ENCODE measurements at regions not wholly inside any gene's neighbourhood (a gene's known extent, or its start where the extent isn't known, plus 50 kb on each side); places are given as distances from the start of the nearest gene placed in this dataset.

DNA sequence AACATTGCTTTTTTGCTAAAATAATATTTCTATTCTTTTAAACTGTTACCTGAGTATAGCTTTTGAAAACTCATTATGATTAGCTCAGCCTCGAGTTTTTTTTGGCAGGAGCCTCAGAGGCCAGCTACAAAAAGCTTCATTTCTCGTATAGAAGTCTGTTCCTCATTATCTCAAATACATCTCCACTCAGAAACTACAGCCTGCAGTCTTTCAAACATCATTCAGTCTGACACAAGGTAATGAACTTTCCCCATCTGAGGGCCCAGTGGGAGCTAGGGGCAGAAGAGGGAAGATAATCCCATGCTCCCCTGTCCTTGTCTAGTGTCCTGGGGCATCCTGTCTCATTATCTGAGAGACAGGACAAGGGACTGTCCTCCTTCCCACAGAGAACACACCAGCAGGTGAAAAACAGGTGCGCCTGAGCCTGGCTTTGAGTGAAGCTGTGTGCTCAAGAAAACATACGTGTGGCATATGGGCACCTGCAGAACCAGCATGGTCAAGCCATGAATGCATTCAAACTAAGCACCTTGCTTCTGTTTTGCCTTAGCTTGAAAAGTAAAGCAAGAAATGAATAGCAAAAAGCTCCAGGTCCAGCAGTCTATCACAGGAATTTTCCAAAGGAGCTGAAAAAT is 247.5 kb downstream of the MREG start:
- no peak for DNase-seq

DNA sequence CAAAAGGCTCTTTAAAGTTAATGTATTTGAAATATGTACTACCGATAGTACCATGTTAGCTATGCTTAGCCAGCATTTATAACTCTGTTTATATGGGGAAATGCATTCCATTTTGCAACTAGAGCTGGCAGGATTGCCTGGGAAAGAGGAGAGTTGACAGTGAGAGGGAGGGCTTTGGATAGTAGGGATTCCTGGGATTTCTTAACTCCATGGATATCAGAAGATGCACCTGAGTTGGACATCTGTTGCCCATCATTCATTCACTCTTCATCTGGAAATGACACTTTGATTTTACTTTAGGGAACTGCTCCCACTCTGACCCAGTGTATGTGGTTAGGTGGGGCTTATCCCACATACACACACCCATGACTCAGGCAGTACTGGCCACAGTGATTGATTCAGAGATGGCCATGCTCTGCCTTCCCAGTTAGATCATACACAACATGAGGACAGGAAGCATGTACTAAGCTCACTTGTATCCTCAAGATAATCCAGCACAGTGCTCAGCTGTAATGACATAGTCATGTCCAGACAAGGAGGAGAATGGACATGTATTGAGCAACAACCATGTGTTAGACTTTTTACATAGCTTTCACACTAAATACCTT is 248.8 kb downstream of the MREG start:
- DNase-seq: no peak

DNA sequence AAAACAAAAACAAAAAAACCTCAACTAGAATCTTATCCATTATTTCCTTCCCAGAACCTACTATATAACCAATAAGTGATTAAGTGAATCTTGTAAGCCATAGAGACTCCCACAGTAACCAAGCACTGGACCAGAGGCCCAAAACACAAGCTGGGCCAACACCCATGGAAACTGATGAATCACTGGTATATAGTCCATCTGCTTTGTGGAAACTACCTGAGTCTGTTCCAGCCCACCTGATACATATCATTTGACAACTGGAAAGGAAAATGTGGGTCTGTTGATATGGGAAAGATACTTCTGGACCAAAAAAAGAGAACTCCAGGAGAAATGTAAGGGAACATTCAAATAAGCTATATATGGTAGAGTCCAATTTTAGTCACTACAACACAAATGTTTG is 252.8 kb downstream of the MREG start:
- no peak for DNase-seq

DNA sequence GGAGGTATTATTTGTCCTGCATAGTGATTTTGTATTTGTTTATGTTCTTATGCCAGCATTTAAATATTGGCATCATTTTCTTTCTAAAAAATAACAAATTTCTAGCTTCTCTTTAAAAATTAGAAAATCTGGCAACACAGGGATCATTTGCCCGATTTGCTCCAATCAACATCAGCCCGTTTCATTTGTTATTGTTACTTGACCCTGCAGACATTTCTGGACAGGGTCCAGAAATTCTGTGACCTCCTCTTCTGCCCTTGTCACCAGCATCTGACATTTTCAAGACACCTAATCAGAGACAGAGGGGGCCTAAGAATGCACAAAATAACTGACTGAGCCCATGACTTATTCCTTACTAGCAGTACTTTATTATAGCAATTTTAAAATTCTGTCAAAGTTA is 253.3 kb downstream of the MREG start:
- no peak for DNase-seq

DNA sequence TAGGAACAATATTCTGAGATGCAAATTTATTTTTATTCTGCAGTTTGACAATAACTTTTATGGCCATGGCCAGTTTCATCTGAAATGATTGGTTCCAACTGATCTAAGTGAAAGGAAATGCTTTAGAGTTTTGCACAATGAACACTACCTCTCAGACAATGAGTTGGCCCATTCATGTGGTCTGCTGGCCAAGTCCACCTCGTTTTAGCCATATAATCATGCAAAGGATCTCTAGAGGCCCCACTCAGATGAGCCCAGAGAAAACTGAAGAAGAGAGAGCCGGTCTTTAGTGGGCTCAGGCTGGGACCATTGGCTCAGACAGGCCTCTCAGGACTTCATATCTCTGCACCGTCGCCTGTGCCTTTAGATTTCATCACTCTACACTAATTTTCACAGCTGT is 254.7 kb downstream of the MREG start:
- DNase-seq: no peak

DNA sequence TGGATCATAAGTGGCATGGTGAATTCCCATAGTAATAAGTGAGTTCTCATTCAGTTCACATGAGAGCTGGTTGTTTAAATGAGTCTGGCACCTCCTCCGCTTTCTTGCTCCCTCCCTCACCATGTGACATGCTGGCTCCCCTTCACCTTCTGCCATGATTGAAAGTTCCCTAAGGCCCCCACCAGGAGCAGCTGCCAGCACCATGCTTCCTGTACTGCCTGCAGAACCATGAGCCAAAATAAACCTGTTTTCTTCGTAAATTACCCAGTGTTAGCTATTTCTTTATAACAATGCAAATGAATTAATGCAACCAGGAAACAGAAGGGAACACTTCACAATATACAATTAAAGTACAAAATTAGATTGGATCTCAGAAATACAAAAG is 257.0 kb downstream of the MREG start:
- no peak for DNase-seq

DNA sequence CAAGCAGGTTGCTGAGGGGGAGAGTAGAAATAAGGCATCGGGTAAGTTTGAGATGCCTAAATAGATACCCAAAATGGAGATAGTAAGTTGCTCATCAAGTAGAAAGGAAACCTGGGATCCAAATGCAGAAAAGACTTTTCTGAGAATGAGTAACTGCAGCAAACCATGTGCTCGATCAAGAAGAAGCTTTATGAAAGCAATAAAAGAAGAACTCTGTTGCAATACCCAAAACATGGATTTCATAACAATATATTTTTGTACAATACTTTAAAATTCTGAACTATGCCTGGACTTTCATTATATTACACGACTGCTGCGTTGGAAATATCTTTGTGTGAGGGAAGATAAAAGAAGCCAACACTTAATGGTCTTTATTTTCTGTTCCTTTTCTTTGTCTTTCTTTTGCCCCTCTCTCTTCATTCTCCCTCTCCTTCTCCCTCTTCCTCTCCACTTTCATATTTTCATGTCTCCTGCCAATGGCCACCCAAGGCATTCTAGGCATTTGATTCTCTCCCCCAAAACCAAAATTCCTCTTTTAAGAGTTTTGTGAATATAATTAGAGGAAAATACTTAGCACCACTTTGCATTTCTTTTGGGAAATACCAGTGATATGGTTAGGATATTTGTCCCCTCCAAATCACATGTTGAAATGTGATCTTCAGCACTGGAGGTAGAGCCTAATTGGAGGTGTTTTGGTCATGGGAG is 257.6 kb downstream of the MREG start:
- DNase-seq: no peak

DNA sequence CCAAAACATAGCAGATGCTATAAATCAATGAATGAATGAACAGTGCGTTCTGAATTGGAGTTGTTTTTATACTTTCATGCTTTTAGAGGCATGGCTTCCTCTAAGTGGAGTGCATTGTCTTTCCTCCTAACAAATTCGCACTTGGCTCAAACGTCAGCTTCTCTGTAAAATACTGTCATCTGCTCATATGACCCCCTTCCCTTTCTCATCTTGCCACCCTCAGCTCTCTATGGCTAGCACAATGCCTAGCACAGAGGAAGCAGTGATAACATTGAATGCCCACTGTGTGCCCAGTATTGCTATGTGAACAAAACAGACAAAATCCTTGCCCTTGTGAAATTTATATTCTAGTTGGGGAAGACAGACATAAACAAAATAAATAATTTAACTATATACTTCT is 258.8 kb downstream of the MREG start:
- DNase-seq: no peak

DNA sequence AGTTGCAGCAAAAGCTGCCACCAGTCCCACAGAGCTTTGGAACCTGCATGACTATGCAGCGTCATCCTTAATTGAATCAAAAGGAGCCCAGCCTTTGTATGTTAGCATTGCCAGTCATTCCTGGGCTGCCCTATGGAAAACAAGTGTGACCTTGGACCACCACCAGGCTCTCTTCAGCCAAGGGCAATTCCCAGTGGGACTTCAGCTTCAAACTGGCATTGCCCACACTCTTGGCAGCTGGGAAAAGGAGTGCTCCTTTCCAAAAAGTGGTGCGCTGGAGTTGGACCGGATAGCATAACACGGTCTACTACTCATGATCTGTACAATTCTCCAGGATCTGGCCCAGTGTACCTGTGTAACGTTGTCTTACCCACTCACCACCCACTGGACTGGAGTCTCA is 259.5 kb downstream of the MREG start:
- no peak for DNase-seq

DNA sequence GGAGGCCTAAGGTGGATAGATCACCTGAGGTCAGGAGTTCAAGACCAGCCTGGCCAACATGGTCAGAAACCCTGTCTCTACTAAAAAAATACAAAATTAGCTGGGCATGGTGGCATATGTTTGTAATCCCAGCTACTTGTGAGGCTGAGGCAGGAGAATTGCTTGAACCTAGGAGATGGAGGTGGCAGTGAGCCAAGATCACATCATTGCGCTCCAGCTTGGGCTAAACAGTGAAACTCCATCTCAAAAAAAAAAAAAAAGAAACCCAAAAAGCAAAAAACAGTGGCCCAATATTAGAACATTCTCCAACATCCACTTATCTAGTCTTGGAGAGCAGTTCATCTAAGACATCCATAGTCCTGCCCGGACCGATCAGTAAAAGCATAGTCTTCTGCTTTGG is 260.4 kb downstream of the MREG start:
- DNase-seq: no peak

DNA sequence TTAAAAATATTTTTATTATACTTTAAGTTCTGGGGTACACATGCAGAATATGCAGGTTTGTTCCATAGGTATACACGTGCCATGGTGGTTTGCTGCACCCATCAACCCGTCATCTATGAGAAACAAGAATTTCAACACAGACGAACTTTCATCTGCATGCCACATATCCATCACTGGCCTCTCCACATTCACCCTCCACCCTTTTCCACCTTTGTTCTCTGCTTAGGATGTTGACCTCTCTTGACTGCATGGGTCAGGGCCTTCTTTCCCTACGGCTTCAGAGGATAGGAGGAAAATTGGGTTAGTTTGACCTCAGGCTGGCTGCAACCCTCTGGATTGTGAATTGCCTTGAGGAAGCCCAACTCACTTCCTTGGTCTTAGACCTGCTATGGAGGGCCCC is 260.9 kb downstream of the MREG start:
- DNase-seq: no peak

DNA sequence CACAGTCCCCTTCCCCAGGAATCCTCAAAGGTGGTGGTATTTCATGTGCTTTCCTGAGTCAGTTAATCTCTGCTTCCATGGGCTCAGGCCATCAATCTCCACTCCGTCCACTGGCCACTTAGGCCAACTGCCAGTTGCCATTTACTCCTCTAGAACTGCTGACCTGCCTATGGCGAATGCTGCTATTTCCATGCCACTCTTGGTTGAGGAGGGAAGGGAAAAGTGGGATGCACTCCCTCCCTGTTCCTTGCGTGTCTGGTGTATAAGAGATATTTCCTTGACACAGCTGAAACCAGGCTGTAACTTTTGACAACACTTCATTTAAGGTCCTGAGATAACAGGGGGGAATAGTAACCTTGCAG is 261.5 kb downstream of the MREG start:
- DNase-seq: no peak

DNA sequence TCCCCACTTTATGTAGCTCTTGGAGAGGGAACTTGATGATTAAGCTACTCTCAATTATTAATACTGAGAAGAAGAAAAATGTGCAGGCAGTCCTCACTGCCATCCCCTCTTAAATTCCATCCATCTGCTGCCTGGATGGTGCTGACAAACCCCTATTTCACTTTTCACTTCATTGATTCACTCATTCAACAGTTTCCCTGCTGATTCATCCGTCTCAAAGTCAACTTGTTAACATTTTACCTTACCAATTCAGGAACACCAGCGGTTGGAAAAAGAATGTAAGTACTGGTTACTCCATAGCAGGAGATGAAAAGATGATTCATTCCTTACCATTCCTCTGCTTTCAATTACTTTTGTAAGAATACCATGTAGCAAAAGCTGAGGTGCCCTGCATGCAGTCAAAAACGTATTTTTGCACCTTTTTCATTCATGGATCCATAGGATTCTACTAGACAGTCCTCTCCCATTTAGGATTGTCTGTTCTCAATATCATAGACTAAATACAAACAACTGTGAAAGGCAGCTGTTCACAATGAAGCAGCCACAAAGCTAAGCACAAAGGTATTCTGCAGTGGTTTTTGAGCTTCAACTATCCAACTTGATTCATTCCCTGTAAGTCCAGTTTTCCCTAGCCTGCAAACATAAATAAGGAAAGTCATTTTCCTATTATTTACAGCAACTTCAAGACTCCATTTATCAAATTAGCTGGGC is 262.0 kb downstream of the MREG start:
- DNase-seq: no peak

DNA sequence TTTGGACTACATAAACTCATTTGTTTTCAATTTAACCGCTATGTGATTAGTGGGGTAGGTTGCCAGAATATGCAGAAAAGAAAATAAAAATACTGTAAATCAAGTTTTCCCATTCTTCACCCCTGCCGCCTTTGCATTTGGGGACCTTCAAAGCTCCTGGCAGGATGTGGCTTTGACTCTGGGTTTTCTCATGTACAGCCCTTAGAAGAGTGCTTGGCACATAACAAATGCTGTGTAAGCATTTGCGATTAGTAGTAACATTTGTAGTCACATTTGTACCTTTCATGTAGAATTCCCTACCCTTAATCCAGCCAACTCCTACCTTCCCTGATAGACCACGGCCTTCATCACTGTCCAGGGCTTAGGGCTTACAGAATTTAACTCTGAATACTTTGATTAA is 262.6 kb downstream of the MREG start:
- no peak for DNase-seq

DNA sequence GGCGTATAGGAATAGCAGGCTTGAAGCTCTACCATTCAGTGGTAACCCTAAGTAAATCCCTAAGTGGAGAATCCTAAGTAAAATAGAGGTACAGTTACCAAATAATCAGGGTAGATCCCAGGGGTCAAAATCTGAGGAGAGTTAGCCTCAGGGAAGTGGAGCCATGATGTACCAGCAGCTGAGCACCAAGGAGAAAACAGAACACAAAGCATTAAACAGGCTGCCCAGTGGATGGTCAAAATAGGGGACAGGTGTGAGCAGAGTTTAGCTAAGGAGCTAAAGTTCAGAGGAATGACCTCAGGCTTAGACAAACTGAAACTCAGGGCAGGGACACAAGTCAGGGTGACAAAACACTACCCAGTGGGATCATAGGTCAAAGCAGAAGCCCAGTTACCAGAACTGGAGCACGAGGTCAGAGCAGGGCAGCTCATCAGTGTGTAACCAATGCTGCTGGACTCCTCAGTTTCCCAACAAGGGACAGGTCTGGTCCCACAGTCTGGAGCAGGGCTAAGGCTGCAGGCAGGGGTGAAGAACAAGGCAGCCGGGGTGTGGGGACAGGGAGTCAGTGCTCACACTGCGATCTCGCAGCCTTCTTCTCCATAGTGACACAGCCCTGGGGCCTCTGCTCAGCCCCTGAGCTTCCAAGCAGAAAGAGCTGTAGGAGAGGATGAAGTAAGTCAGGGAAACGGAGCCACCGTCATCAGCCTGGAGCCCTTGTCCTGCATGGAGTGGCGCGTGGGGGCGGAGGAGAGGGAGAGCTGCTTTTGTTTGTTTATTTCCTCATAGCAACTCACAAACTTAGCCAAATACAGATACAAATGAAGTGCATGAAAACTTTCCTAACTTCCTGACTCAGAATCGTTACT is 264.0 kb downstream of the MREG start:
- no peak for DNase-seq

DNA sequence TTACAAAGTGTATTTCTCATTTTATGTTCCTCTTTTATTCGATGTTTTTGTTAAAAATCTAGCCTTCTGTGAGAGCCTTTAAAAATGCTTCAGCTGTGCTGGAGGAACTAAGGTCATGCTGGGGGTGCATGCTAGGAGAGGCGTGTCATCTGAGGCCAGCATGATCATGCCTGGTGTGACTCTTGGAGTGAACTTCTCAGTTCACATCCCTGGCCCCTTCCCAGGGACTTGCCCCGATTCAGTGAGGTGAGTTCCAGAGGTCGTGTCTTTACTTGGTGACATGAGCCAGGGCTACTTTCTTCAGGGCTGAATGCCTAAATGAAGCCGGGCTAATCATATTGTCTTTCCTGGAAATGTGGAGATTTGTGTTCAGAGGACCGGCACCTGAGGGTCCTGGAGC is 264.9 kb downstream of the MREG start:
- no peak for DNase-seq

DNA sequence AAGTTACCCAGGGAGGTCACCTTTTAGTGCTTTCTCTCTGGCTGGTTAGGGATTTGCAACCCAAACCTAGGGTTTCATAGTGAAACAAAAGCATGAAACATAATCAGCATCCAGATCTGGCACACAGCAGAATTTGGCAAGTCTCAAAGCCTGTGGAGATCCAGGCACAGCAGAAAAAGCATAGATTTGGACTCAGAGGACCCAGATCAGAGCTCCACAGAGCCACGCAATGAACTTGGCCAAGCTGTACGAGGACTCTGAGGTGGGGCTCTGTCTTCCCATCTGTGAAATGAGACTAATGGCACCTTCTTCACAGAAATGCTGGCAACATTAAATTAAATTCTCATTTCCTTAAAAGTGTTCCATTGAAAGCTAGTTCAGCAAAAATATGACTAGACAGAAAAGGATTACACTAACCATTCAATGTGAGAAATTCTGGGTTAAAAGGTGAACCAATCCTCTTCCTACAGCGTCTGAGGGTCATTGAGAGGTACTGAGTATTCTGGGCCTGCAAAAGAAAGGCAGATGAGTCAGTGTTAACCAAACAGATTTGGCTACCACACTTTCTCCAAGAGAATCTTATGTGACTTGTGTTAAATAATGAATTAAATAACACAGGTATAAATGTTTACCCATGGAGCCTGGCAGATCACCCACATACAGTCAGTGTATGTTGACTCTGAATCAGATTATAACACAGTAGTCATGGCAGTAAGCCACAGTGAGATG is 266.3 kb downstream of the MREG start:
- DNase-seq: no peak

DNA sequence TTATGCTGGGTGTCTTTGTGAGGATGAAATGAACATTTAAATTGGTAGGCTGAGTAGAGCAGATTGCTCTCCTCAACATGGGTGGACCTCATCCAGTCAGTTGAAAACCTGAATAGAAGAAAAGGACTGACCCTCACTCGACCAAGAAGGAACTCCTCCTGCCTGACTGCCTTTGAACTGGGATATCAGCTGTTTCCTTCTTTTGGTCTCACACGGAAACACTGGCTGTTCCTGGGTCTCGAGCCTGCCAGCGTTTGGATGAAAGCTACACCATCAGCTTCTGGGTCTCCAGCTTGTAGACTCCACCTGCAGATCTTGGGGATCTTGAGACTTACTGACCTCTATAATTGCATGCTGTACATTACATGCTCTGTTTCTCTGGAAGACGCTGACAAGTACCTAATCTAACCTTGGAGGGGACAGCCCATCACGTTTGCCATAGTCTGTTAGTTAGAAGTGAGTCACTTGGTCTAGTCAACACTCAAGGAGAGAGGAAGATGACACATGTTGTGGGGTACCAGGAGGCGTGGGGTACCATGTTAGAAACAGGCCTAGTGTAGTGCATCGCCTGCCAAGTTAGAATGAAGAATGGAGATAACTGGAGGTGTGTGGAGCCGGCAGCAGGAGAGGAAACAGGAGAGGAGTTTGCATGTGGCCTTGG is 267.0 kb downstream of the MREG start:
- no peak for DNase-seq

DNA sequence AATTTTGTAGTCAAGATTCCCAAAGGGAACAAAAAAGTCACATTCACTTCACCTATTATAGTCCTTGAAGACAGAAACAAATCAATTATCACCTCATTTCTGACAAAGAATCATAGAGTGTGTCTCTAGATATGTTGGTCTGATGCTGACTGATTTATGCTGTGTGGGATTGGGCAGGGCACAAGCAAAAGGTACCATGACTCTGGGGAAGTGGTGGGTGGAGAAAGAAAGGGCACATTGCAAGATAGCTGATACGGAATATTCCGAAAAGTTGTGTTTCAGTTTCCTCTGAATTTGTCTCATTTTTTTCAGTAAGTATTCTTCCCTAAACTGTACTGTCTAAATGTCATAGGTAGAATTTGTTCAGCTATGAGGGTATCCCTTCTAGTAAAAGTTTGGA is 268.0 kb downstream of the MREG start:
- DNase-seq: no peak

DNA sequence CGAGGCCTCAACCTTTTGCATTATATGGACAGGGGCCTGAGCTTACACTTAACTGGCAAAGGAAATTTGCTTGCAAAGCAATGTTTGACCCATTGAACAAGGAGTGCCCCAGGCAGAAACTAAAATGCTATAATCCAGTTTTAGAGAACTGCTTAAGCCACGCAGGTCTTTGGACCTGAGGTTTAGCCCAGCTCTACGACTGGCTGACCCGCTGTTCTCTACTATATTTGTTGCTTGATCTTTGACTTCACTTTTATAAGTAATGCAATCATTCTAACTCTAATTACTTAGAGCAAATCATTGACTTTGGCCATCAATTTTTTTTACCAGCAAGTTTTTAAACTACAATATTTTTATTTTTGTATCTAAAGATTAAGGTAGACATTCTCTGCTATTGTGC is 268.8 kb downstream of the MREG start:
- DNase-seq: no peak

DNA sequence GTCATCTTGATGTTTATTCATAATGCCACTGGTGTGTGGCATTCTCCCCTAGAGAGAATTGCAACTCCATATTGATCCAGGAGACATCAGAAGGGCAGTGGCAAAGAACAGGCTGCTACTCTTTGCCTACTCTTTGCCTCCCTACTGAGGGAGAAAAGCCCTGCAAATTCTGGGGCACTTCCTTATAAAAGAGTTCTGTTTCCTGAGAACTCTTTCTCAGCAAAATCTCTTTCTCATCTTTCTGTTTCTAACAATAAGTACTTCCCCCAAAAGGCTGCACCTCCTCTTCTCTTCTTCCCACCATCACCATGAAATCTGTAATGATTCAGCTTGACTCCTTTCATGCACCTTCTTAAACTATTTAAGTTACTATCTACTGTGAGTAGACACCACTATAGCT is 270.3 kb downstream of the MREG start:
- DNase-seq: no peak

DNA sequence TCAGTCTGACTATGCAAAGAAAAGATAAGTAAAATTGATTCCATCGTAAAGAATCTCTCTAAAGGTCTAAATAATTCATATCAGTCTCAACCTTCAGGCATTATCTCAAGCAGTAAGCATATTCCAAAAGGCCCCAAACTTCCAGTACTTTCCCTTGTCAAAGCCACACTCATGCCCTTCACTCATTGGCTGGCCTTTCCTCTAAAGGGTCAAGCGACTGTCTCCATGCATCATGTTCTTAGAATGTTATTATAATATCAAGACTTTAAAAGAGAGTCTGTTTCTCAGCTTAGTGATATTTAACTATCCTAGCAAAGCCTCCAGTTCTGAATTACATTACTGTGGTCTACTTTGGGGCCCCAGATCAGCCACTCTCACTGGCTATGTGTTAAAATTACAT is 271.3 kb downstream of the MREG start:
- DNase-seq: no peak
